GM23338 (cell line): ENCODE measurements at regions not wholly inside any gene's neighbourhood (a gene's known extent, or its start where the extent isn't known, plus 50 kb on each side); places are given as distances from the start of the nearest gene placed in this dataset.

ENCODE experiments used
- CREB1 ChIP-seq: fragments of 250-450 bp; sonication (Bioruptor Pico); IDR thresholded peaks from 2 replicates; pipeline ENCODE4 v1.5.0; 2020; ENCODE audit warnings: low read depth, mild to moderate bottlenecking, moderate library complexity
- CTCF ChIP-seq, 2 experiments: fragments of 200-600 bp in 1 of 2; sonication (generic) in 1 of 2; conservative IDR thresholded peaks; 2 replicates each; pipeline versions ENCODE4 v1.5.1 to v1.6.1; 2016 to 2017; ENCODE audit warnings: antibody characterized with exemption in 2 of 2, low read depth in 2 of 2, mild to moderate bottlenecking in 2 of 2, moderate library complexity in 1 of 2
- ETS1 ChIP-seq: IDR thresholded peaks from 2 replicates; pipeline ENCODE4 v1.6.1; 2016; ENCODE audit warnings: antibody characterized with exemption
- EZH2 ChIP-seq: fragments of 200-600 bp; sonication (generic); IDR thresholded peaks from one replicate; pipeline ENCODE4 v1.8.0; 2017; ENCODE audit warnings: antibody characterized with exemption, mild to moderate bottlenecking, low read depth; ENCODE audit not compliant: unreplicated experiment
- EZH2phosphoT487 ChIP-seq: fragments of 200-600 bp; sonication (generic); IDR thresholded peaks from one replicate; pipeline ENCODE4 v1.8.1; 2018; ENCODE audit warnings: antibody characterized with exemption; ENCODE audit not compliant: unreplicated experiment
- JUNB ChIP-seq: IDR thresholded peaks from one replicate; pipeline ENCODE4 v1.6.1; 2016; ENCODE audit warnings: antibody characterized with exemption; ENCODE audit not compliant: unreplicated experiment
- NANOG ChIP-seq: IDR thresholded peaks from 2 replicates; pipeline ENCODE4 v1.6.1; 2016; ENCODE audit warnings: antibody characterized with exemption, borderline replicate concordance
- POLR2AphosphoS5 ChIP-seq: IDR thresholded peaks from 2 replicates; pipeline ENCODE4 v1.6.1; 2016; ENCODE audit warnings: antibody characterized with exemption, low read depth
- REST ChIP-seq: IDR thresholded peaks from one replicate; pipeline ENCODE4 v1.6.1; 2018; ENCODE audit warnings: antibody characterized with exemption; ENCODE audit not compliant: unreplicated experiment
- STAT1 ChIP-seq: IDR thresholded peaks from one replicate; pipeline ENCODE4 v1.6.1; 2016; ENCODE audit warnings: antibody characterized with exemption; ENCODE audit not compliant: unreplicated experiment
- ZNF114 ChIP-seq: fragments of 250-450 bp; sonication (Bioruptor Pico); IDR thresholded peaks from 2 replicates; pipeline ENCODE4 v1.5.0; 2020; ENCODE audit warnings: mild to moderate bottlenecking, moderate library complexity
- ZNF331 ChIP-seq: fragments of 250-450 bp; sonication (Bioruptor Pico); IDR thresholded peaks from 2 replicates; pipeline ENCODE4 v1.5.0; 2020; ENCODE audit warnings: low read depth, mild to moderate bottlenecking, moderate library complexity
- ZNF462 ChIP-seq: fragments of 250-450 bp; sonication (Bioruptor Pico); IDR thresholded peaks from 2 replicates; pipeline ENCODE4 v1.5.0; 2020; ENCODE audit warnings: mild to moderate bottlenecking, moderate library complexity

GRCh38 chr1:217140041-217140901, 417.0 kb upstream of the ESRRG start:
- TF ChIP-seq CTCF (conservative IDR thresholded peaks at IDR 0.05; ENCODE audit: low read depth in 2 of 2): no peak
- TF ChIP-seq STAT1: no peak
- TF ChIP-seq POLR2AphosphoS5: no peak
- TF ChIP-seq EZH2phosphoT487: no peak
- no peak for TF ChIP-seq REST
- no peak for TF ChIP-seq EZH2
- no peak for TF ChIP-seq JUNB
- TF ChIP-seq CREB1 (CRISPR knock-in tag): no peak
- TF ChIP-seq ZNF331 (CRISPR knock-in tag): no peak
- no peak for TF ChIP-seq ZNF114 (CRISPR knock-in tag)
- TF ChIP-seq ETS1: no peak
- no peak for TF ChIP-seq ZNF462 (CRISPR knock-in tag)
- no peak for TF ChIP-seq NANOG
